Astrocyte of the hippocampus (primary cell): ENCODE measurements at regions not wholly inside any gene's neighbourhood (a gene's known extent, or its start where the extent isn't known, plus 50 kb on each side); places are given as distances from the start of the nearest gene placed in this dataset.
"Not testable (repeated sequence)": the region's sequence is repeated elsewhere in the genome, so short reads cannot be mapped to it uniquely, and the experiment has no call there.

Experiments used
- DNase-seq: peaks from one replicate; pipeline ENCODE4 v3.0.0; 2011; ENCODE audit warnings: low read depth, low spot score

DNA sequence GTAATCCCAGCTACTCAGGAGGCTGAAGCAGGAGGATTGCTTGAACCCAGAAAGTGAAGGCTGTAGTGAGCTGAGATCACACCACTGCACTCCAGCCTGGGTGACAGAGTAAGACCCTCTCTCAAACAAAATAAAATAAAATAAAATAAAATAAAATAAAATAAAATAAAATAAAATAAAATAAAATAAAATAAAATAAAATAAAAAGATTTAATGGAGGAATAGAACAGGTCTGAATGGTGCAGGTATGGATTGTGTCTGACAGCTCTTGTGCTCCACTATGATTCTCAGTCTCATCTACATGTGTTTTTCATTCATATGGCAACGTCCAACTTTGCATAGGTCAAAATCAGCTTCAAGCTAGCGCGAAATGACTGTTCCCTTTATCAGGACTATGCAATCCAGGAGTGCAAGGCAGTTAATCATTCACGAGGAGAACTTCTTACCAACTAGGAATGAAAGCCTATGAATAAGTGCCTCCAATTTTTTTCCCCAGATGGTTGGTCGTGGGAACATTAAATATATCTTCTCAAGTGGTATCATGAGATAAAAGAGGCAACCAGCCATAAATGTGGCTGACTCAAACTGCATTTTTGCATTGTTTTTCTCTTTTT, 1392.3 kb upstream of the CDH9 start:
- DNase-seq: no peak

- no peak for DNase-seq
Observed at GRCh38 chr5:28421141-28421540, 1382.8 kb upstream of the CDH9 start.

DNA sequence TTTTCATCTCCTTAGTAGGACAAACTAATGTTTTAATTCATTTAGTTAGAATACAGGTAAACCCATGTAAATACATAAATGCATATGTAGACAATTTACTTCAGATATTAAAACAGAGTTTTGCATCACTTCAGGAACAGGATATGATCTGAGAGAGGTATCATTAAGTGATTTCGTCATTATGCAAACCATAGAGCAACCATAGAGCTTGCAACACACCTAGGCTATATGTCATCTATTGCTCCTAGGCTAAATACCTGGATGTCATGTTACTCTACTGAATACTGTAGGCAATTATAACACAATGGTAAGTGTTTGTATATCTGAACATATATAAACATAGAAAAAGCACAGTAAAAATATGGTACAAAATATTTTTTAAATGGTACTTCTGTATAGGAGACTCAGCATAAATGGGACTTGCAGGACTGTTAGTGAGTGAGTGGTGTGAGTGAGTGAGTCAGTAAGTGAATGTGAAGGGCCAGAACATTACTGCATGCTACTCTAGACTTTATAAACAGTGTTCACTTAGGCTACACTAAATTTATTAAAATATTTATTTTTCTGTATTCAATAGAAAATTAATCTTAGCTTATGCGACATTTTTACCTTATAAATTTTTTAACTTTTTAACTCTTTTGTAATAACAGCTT, 1377.5 kb upstream of the CDH9 start:
- no peak for DNase-seq

DNA sequence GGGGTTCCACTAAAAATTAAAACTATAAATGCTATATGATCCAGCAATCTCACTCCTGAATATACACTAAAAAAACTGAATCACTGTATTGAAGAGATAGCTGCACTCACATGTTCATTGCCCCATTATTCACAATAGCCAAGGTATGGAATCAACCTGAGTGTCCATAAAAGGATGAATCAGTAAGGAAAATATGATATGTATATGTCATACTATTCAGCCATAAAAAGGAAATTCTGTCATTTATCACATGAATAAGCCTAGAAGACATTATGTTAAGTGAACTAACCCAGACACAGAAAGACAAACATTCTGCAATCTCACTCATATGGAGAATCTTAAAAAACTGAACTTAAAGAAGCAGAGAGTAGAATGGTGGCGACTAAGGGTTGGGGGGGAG, 1376.2 kb upstream of the CDH9 start:
- no peak for DNase-seq

GRCh38 chr5:28408651-28409050, 1370.3 kb upstream of the CDH9 start:
- no peak for DNase-seq

- DNase-seq: peak; percentile 96
Observed at GRCh38 chr5:28408186-28408585, 1369.8 kb upstream of the CDH9 start.

- no peak for DNase-seq
Observed at GRCh38 chr5:28404363-28405071, 1366.1 kb upstream of the CDH9 start.

- DNase-seq: peak; percentile 88
Observed at GRCh38 chr5:28403846-28404245, 1365.5 kb upstream of the CDH9 start.

GRCh38 chr5:28402590-28403301, 1364.4 kb upstream of the CDH9 start:
- DNase-seq: no peak

GRCh38 chr5:28400076-28400475, 1361.7 kb upstream of the CDH9 start:
- DNase-seq: peak; percentile 51

- DNase-seq: no peak
Observed at GRCh38 chr5:28399211-28399610, 1360.8 kb upstream of the CDH9 start.

DNA sequence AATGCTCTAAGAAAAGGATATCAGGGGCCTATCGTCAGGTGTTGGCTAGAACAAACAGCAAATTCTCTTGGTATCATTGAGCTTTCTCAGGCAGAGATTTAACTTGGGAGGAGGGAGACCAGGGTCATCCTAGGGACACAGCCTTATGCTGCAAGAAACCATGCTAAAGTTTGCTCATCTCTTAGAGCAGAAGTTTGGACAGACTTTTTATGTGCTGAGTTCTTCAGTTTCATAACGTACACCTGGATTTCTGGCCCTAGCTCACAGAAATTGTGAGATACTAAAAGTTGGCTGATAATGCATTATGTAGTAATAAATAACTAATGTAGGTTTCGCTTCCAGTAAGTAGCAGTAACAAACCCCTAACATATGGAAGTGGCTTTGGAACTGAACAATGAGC, 1359.8 kb upstream of the CDH9 start:
- no peak for DNase-seq

- peak; percentile 90 for DNase-seq
Observed at GRCh38 chr5:28397502-28397941, 1359.1 kb upstream of the CDH9 start.

GRCh38 chr5:28391277-28391676, 1352.9 kb upstream of the CDH9 start:
- no peak for DNase-seq

GRCh38 chr5:28390341-28390740, 1352.0 kb upstream of the CDH9 start:
- DNase-seq: no peak

DNA sequence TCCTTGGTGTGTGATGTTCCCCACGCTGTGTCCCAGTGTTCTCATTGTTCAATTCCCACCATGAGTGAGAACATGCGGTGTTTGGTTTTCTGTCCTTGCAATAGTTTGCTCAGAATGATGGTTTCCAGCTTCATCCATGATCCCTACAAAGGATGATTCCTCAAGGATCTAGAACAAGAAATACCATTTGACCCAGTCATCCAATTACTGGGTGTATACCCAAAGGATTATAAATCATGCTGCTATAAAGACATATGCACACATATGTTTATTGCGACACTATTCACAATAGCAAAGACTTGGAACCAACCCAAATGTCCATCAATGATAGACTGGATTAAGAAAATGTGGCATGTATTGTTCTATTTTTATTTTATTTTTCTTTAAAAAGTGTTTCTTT, 1351.3 kb upstream of the CDH9 start:
- not testable (repeated sequence) for DNase-seq

DNA sequence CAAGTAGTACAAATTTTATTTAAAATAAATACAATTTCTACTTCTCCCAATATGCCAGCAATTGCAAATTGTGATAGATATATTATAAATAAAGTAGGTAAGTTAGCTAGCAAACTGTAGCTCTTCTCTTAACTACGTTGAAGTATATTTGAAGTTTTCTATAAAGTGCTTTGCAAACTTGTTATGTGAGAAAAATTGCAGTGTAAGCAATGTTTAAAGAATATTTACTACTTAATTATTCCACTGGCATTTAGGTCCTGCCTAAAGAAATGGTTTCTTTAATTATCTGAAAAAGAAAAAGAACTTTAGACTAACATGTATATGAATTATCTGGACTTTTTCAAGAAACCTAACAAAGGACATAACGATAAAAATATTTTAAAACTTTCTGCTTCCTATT, 1350.0 kb upstream of the CDH9 start:
- no peak for DNase-seq

GRCh38 chr5:28386712-28387111, 1348.3 kb upstream of the CDH9 start:
- DNase-seq: no peak

- no peak for DNase-seq
Observed at GRCh38 chr5:28380167-28380566, 1341.8 kb upstream of the CDH9 start.

GRCh38 chr5:28374492-28374967, 1336.1 kb upstream of the CDH9 start:
- DNase-seq: peak; percentile 74

- no peak for DNase-seq
Observed at GRCh38 chr5:28370896-28371295, 1332.5 kb upstream of the CDH9 start.

DNA sequence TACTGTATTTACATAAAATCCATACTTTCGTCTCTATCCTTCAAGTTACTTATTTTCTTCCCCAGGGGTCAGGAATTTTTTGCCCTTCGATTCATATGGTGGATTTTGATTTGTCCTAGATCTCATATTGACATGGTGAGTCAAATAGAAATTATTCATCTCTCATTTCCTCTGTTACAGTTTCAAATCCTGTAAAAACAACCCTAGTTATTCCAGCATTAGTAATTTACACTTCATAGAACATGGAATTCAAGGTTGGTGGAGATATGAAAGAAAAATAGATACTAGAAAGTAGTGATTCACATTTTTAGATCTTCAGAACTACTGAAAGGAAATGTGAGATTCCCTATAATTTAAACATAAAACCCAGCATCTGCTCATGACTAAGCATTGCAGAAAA, 1331.0 kb upstream of the CDH9 start:
- DNase-seq: no peak
